Neural cell (in vitro differentiated cells): ENCODE measurements at regions not wholly inside any gene's neighbourhood (a gene's known extent, or its start where the extent isn't known, plus 50 kb on each side); places are given as distances from the start of the nearest gene placed in this dataset.

Experiments
- H2AFZ ChIP-seq: fragments of 200-600, 300-800 bp; sonication (generic), shearing (Covaris generic); 2 replicates; pipeline ENCODE4 v1.6.0; 2014; ENCODE audit warnings: low read depth, mild to moderate bottlenecking, antibody characterized with exemption, low read length, moderate library complexity
- H3F3A ChIP-seq: fragments of 200-600 bp; shearing (Covaris generic); 2 replicates; pipeline ENCODE4 v1.6.1; 2016; ENCODE audit warnings: mild to moderate bottlenecking, moderate library complexity, mixed read lengths, antibody characterized with exemption, low read length; ENCODE audit not compliant: insufficient read depth, poor library complexity, severe bottlenecking
- H3K27ac ChIP-seq: fragments of 200-600, 300-800 bp; sonication (generic), shearing (Covaris generic); 2 replicates; pipeline ENCODE4 v1.5.1; 2014; ENCODE audit warnings: mild to moderate bottlenecking, low read length, moderate library complexity
- H3K27me3 ChIP-seq: fragments of 300-800, 200-600 bp; sonication (generic), shearing (Covaris generic); 2 replicates; pipeline ENCODE4 v1.6.0; 2014; ENCODE audit warnings: mild to moderate bottlenecking, low read depth, low read length, moderate library complexity; ENCODE audit not compliant: insufficient read depth
- H3K36me3 ChIP-seq: fragments of 300-800, 200-600 bp; sonication (generic), shearing (Covaris generic); 2 replicates; pipeline ENCODE4 v1.5.1; 2014; ENCODE audit warnings: mild to moderate bottlenecking, antibody characterized with exemption, low read length, moderate library complexity; ENCODE audit not compliant: insufficient read depth
- H3K4me2 ChIP-seq: fragments of 300-800, 200-600 bp; sonication (generic), shearing (Covaris generic); 2 replicates; pipeline ENCODE4 v1.6.0; 2014; ENCODE audit warnings: mild to moderate bottlenecking, low read length
- H3K4me3 ChIP-seq: fragments of 300-800, 200-600 bp; sonication (generic), shearing (Covaris generic); 2 replicates; pipeline ENCODE4 v1.5.1; 2014; ENCODE audit warnings: mild to moderate bottlenecking, low read length, moderate library complexity
- H3K79me2 ChIP-seq: fragments of 200-600 bp; shearing (Covaris generic); replicated peaks from 2 replicates; pipeline ENCODE4 v1.6.0; 2014; ENCODE audit warnings: mild to moderate bottlenecking, low read length, moderate library complexity; ENCODE audit not compliant: insufficient read depth
- H3K9ac ChIP-seq: fragments of 300-800, 200-600 bp; sonication (generic), shearing (Covaris generic); 2 replicates; pipeline ENCODE4 v1.6.1; 2016; ENCODE audit warnings: mild to moderate bottlenecking, low read length, mixed read lengths
- H3K9me2 ChIP-seq: fragments of 200-600 bp; shearing (Covaris generic); 2 replicates; pipeline ENCODE4 v1.6.1; 2016; ENCODE audit warnings: mild to moderate bottlenecking, low read length, mixed read lengths; ENCODE audit not compliant: insufficient read depth
- H3K9me3 ChIP-seq: fragments of 200-600, 300-800 bp; sonication (generic), shearing (Covaris generic); 2 replicates; pipeline ENCODE4 v1.6.1; 2016; ENCODE audit warnings: mild to moderate bottlenecking, mixed run types, low read length, moderate library complexity, mixed read lengths
- H4K20me1 ChIP-seq: fragments of 200-600 bp; shearing (Covaris generic); 2 replicates; pipeline ENCODE4 v1.6.1; 2016; ENCODE audit warnings: mild to moderate bottlenecking, mixed run types; ENCODE audit not compliant: insufficient read depth
- CTCF ChIP-seq: fragments of 450-650 bp; IDR thresholded peaks from 2 replicates; pipeline ENCODE4 v1.5.1; 2014; ENCODE audit warnings: antibody characterized with exemption, mild to moderate bottlenecking, moderate library complexity; ENCODE audit not compliant: poor library complexity, severe bottlenecking
- EP300 ChIP-seq: fragments of 450-650 bp; conservative IDR thresholded peaks from 2 replicates; pipeline ENCODE4 v1.6.1; 2014; ENCODE audit warnings: antibody characterized with exemption, mild to moderate bottlenecking, moderate library complexity; ENCODE audit not compliant: poor library complexity, severe bottlenecking
- EZH2 ChIP-seq: fragments of 200-600, 300-800 bp; shearing (Covaris generic), sonication (generic); IDR thresholded peaks from 2 replicates; pipeline ENCODE4 v1.6.1; 2014; ENCODE audit warnings: antibody characterized with exemption, low read length, borderline replicate concordance, mild to moderate bottlenecking; ENCODE audit not compliant: insufficient read depth, poor library complexity, severe bottlenecking
- MXI1 ChIP-seq: fragments of 450-650 bp; conservative IDR thresholded peaks from 2 replicates; pipeline ENCODE4 v1.6.1; 2014; ENCODE audit warnings: antibody characterized with exemption, mild to moderate bottlenecking; ENCODE audit not compliant: poor library complexity, severe bottlenecking
- POLR2AphosphoS5 ChIP-seq: IDR thresholded peaks from 2 replicates; pipeline ENCODE4 v1.6.1; 2012
- RAD21 ChIP-seq: fragments of 450-650 bp; conservative IDR thresholded peaks from 2 replicates; pipeline ENCODE4 v1.6.1; 2014; ENCODE audit warnings: antibody characterized with exemption, mild to moderate bottlenecking, moderate library complexity
- REST ChIP-seq: IDR thresholded peaks from 2 replicates; pipeline ENCODE4 v1.6.1; 2012; ENCODE audit warnings: borderline replicate concordance
- SMC3 ChIP-seq: fragments of 450-650 bp; conservative IDR thresholded peaks from 2 replicates; pipeline ENCODE4 v1.6.1; 2014; ENCODE audit warnings: antibody characterized with exemption, mild to moderate bottlenecking, moderate library complexity; ENCODE audit not compliant: poor library complexity
- TAF1 ChIP-seq: IDR thresholded peaks from 2 replicates; pipeline ENCODE4 v1.6.1; 2012; ENCODE audit warnings: low read depth

- no peaks in the 10 kb centered on the region for H4K20me1 ChIP-seq
- H3K9me2 ChIP-seq: no peaks in the 10 kb centered on the region
- H2AFZ ChIP-seq: no peak overlapping the region
- H3K9me3 ChIP-seq: no peaks in the 10 kb centered on the region
- TF ChIP-seq RAD21: no peak
- TF ChIP-seq EP300: no peak
- no peak for TF ChIP-seq REST
- TF ChIP-seq CTCF: no peak
- no peak for TF ChIP-seq MXI1
- TF ChIP-seq EZH2: no peak
- TF ChIP-seq TAF1: no peak
- no peak for TF ChIP-seq SMC3
- no peak for TF ChIP-seq POLR2AphosphoS5
- no peaks in the 10 kb centered on the region for H3F3A ChIP-seq
- H3K79me2 ChIP-seq: no peaks in the 10 kb centered on the region
- no peaks in the 10 kb centered on the region for H3K36me3 ChIP-seq
- no peak overlapping the region for H3K27ac ChIP-seq
- no peak overlapping the region for H3K9ac ChIP-seq
- H3K4me3 ChIP-seq: no peak overlapping the region
- H3K4me2 ChIP-seq: no peak overlapping the region
- no peaks in the 10 kb centered on the region for H3K27me3 ChIP-seq
Measured at GRCh38 chr3:152123457-152123856, 145.3 kb upstream of the MBNL1 start.

GRCh38 chr3:152126260-152126659, 142.5 kb upstream of the MBNL1 start:
- no peak overlapping the region for H2AFZ ChIP-seq
- no peaks in the 10 kb centered on the region for H4K20me1 ChIP-seq
- H3K4me2 ChIP-seq: no peak overlapping the region
- no peaks in the 10 kb centered on the region for H3K36me3 ChIP-seq
- H3K9me2 ChIP-seq: no peaks in the 10 kb centered on the region
- no peaks in the 10 kb centered on the region for H3K27me3 ChIP-seq
- H3K79me2 ChIP-seq: no peaks in the 10 kb centered on the region
- H3K27ac ChIP-seq: no peak overlapping the region
- no peaks in the 10 kb centered on the region for H3K9me3 ChIP-seq
- no peak overlapping the region for H3K4me3 ChIP-seq
- TF ChIP-seq EP300 (peak; percentile 24), SMC3 (no peak), TAF1 (no peak), POLR2AphosphoS5 (peak; percentile 15)
- no peaks in the 10 kb centered on the region for H3F3A ChIP-seq
- H3K9ac ChIP-seq: no peak overlapping the region

GRCh38 chr3:152127058-152127457, 141.7 kb upstream of the MBNL1 start:
- Histone ChIP-seq H3K79me2 (no peaks in the 10 kb centered on the region), H3F3A (no peaks in the 10 kb centered on the region), H4K20me1 (no peaks in the 10 kb centered on the region), H2AFZ (no peak overlapping the region), H3K4me3 (no peak overlapping the region), H3K4me2 (no peak overlapping the region), H3K36me3 (no peaks in the 10 kb centered on the region), H3K9ac (no peak overlapping the region), H3K27ac (no peak overlapping the region), H3K27me3 (no peaks in the 10 kb centered on the region), H3K9me3 (no peaks in the 10 kb centered on the region), H3K9me2 (no peaks in the 10 kb centered on the region)
- TF ChIP-seq REST (no peak), EP300 (no peak), MXI1 (no peak), POLR2AphosphoS5 (no peak), RAD21 (no peak), SMC3 (no peak), CTCF (no peak), TAF1 (no peak), EZH2 (no peak)
